Mesendoderm (in vitro differentiated cells): ENCODE measurements at regions not wholly inside any gene's neighbourhood (a gene's known extent, or its start where the extent isn't known, plus 50 kb on each side); places are given as distances from the start of the nearest gene placed in this dataset.

Experiments used
- DNase-seq: peaks from one replicate; pipeline ENCODE4 v3.0.0; 2013
- H2AK5ac ChIP-seq: 2 replicates; pipeline ENCODE4 v1.6.1; 2013; ENCODE audit warnings: low read length, inconsistent platforms
- H2BK120ac ChIP-seq: 2 replicates; pipeline ENCODE4 v1.6.1; 2013; ENCODE audit warnings: low read depth, mild to moderate bottlenecking, low read length, moderate library complexity, mixed read lengths
- H2BK15ac ChIP-seq: replicated peaks from 2 replicates; pipeline ENCODE4 v1.6.1; 2013; ENCODE audit warnings: low read depth, mild to moderate bottlenecking, moderate library complexity
- H2BK5ac ChIP-seq: 2 replicates; pipeline ENCODE4 v1.6.1; 2013; ENCODE audit warnings: low read length, inconsistent platforms
- H3K18ac ChIP-seq: 2 replicates; pipeline ENCODE4 v1.6.1; 2013; ENCODE audit warnings: mild to moderate bottlenecking, low read length, mixed read lengths
- H3K23ac ChIP-seq: one replicate; pipeline ENCODE4 v1.6.1; 2013; ENCODE audit warnings: low read length
- H3K27ac ChIP-seq: 2 replicates; pipeline ENCODE4 v1.5.1; 2013; ENCODE audit warnings: low read depth, mild to moderate bottlenecking, inconsistent platforms, low read length, moderate library complexity
- H3K27me3 ChIP-seq: 2 replicates; pipeline ENCODE4 v1.6.1; 2013; ENCODE audit warnings: low read length, control low read depth, mild to moderate bottlenecking, inconsistent platforms; ENCODE audit not compliant: insufficient read depth, poor library complexity
- H3K36me3 ChIP-seq: 2 replicates; pipeline ENCODE4 v1.6.1; 2013; ENCODE audit warnings: low read length, inconsistent platforms; ENCODE audit not compliant: control insufficient read depth, insufficient read depth
- H3K4ac ChIP-seq: one replicate; pipeline ENCODE4 v1.6.1; 2013; ENCODE audit warnings: low read depth, mild to moderate bottlenecking, low read length, moderate library complexity
- H3K4me1 ChIP-seq: 2 replicates; pipeline ENCODE4 v1.6.1; 2013; ENCODE audit warnings: low read depth, low read length, inconsistent platforms; ENCODE audit not compliant: control insufficient read depth
- H3K4me2 ChIP-seq: 2 replicates; pipeline ENCODE4 v1.6.1; 2013; ENCODE audit warnings: low read length
- H3K4me3 ChIP-seq: 2 replicates; pipeline ENCODE4 v1.5.1; 2013; ENCODE audit warnings: mild to moderate bottlenecking, low read length
- H3K56ac ChIP-seq: one replicate; pipeline ENCODE4 v1.6.1; 2013; ENCODE audit warnings: low read length
- H3K79me1 ChIP-seq: 2 replicates; pipeline ENCODE4 v1.6.1; 2013; ENCODE audit warnings: low read length, inconsistent platforms
- H3K79me2 ChIP-seq: 2 replicates; pipeline ENCODE4 v1.6.1; 2013; ENCODE audit warnings: mild to moderate bottlenecking, low read length; ENCODE audit not compliant: control insufficient read depth, insufficient read depth
- H3K9ac ChIP-seq: 2 replicates; pipeline ENCODE4 v1.6.1; 2013; ENCODE audit warnings: low read length, inconsistent platforms
- H4K5ac ChIP-seq: one replicate; pipeline ENCODE4 v1.6.1; 2013; ENCODE audit warnings: low read length
- H4K8ac ChIP-seq: one replicate; pipeline ENCODE4 v1.6.1; 2013; ENCODE audit warnings: low read depth, mild to moderate bottlenecking, control low read depth, low read length, moderate library complexity
- WGBS: extraction: QIAGEN DNeasy Blood & Tissue Kit; methylation state at CpG from one replicate; pipeline ENCODE4 v1.1.7; 2013; ENCODE audit warnings: low lambda C conversion rate, missing lambda C conversion rate; ENCODE audit not compliant: insufficient coverage; ENCODE audit errors: extremely low coverage; 5-methylcytosine and 5-hydroxymethylcytosine counted together

- no peak for DNase-seq
- no peak overlapping the region for H4K5ac ChIP-seq
- H3K4ac ChIP-seq = no peak overlapping the region
- H3K36me3 ChIP-seq = no peaks in the 10 kb centered on the region
- H3K4me2 ChIP-seq = no peak overlapping the region
- H3K79me1 ChIP-seq = no peaks in the 10 kb centered on the region
- no peak overlapping the region for H2BK120ac ChIP-seq
- H2AK5ac ChIP-seq = no peak overlapping the region
- no peak overlapping the region for H3K4me3 ChIP-seq
- no peak overlapping the region for H2BK15ac ChIP-seq
- H3K9ac ChIP-seq = no peak overlapping the region
- no peaks in the 10 kb centered on the region for H3K79me2 ChIP-seq
- no peaks in the 10 kb centered on the region for H3K27me3 ChIP-seq
- no CpG with 5 or more reads among the region's 3 CpGs for WGBS
- no peak overlapping the region for H2BK5ac ChIP-seq
- H3K56ac ChIP-seq = no peak overlapping the region
- H3K27ac ChIP-seq = no peak overlapping the region
- no peak overlapping the region for H4K8ac ChIP-seq
- H3K18ac ChIP-seq = no peak overlapping the region
- no peak overlapping the region for H3K23ac ChIP-seq
- H3K4me1 ChIP-seq = no peaks in the 10 kb centered on the region
These were observed 101.8 kb downstream of the PCSK1 start for GRCh38 chr5:96331210-96331609.

- Histone ChIP-seq H3K23ac (no peak overlapping the region), H2BK15ac (no peak overlapping the region), H3K4me2 (no peak overlapping the region), H2BK5ac (no peak overlapping the region), H4K5ac (no peak overlapping the region), H3K4me1 (no peaks in the 10 kb centered on the region), H3K4me3 (no peak overlapping the region), H3K36me3 (no peaks in the 10 kb centered on the region), H3K9ac (no peak overlapping the region), H2BK120ac (no peak overlapping the region), H2AK5ac (no peak overlapping the region), H3K27ac (no peak overlapping the region), H4K8ac (no peak overlapping the region), H3K79me1 (no peaks in the 10 kb centered on the region), H3K4ac (no peak overlapping the region), H3K79me2 (no peaks in the 10 kb centered on the region), H3K18ac (no peak overlapping the region), H3K27me3 (no peaks in the 10 kb centered on the region), H3K56ac (no peak overlapping the region)
- no peak for DNase-seq
- no CpG with 5 or more reads among the region's 4 CpGs for WGBS
These were observed 102.4 kb downstream of the PCSK1 start for GRCh38 chr5:96330530-96331140.

- Histone ChIP-seq H3K27me3 (no peaks in the 10 kb centered on the region), H3K18ac (no peak overlapping the region), H3K27ac (no peak overlapping the region), H3K9ac (no peak overlapping the region), H2BK5ac (no peak overlapping the region), H3K23ac (no peak overlapping the region), H4K5ac (no peak overlapping the region), H3K4me1 (no peaks in the 10 kb centered on the region), H2BK120ac (no peak overlapping the region), H3K79me1 (no peaks in the 10 kb centered on the region), H3K79me2 (no peaks in the 10 kb centered on the region), H3K36me3 (no peaks in the 10 kb centered on the region), H3K4me3 (no peak overlapping the region), H4K8ac (no peak overlapping the region), H3K4ac (no peak overlapping the region), H2AK5ac (no peak overlapping the region), H3K56ac (no peak overlapping the region), H3K4me2 (no peak overlapping the region), H2BK15ac (no peak overlapping the region)
- DNase-seq = no peak
- no CpG with 5 or more reads among the region's 2 CpGs for WGBS
These were observed 103.0 kb downstream of the PCSK1 start for GRCh38 chr5:96329886-96330529.

- Histone ChIP-seq H2BK5ac (no peak overlapping the region), H3K27ac (no peak overlapping the region), H3K4me3 (no peak overlapping the region), H2BK120ac (no peak overlapping the region), H4K5ac (no peak overlapping the region), H3K79me2 (no peaks in the 10 kb centered on the region), H3K18ac (no peak overlapping the region), H3K4ac (no peak overlapping the region), H3K27me3 (no peaks in the 10 kb centered on the region), H2AK5ac (no peak overlapping the region), H3K4me1 (no peaks in the 10 kb centered on the region), H3K56ac (no peak overlapping the region), H3K9ac (no peak overlapping the region), H4K8ac (no peak overlapping the region), H2BK15ac (no peak overlapping the region), H3K23ac (no peak overlapping the region), H3K79me1 (no peaks in the 10 kb centered on the region), H3K4me2 (no peak overlapping the region), H3K36me3 (no peaks in the 10 kb centered on the region)
- WGBS = no CpG with 5 or more reads among the region's 1 CpG
- DNase-seq = no peak
These were observed 103.8 kb downstream of the PCSK1 start for GRCh38 chr5:96329289-96329688.

GRCh38 chr5:96327722-96328121 lies 105.3 kb downstream of the PCSK1 start:
- H2AK5ac ChIP-seq = no peak overlapping the region
- H3K18ac ChIP-seq = no peak overlapping the region
- no peak overlapping the region for H4K5ac ChIP-seq
- H3K4me3 ChIP-seq = no peak overlapping the region
- no peak overlapping the region for H2BK15ac ChIP-seq
- no peaks in the 10 kb centered on the region for H3K36me3 ChIP-seq
- no peak overlapping the region for H3K23ac ChIP-seq
- H3K79me1 ChIP-seq = no peaks in the 10 kb centered on the region
- no CpG with 5 or more reads among the region's 2 CpGs for WGBS
- H2BK120ac ChIP-seq = no peak overlapping the region
- no peaks in the 10 kb centered on the region for H3K27me3 ChIP-seq
- H3K4me1 ChIP-seq = no peaks in the 10 kb centered on the region
- H2BK5ac ChIP-seq = no peak overlapping the region
- H4K8ac ChIP-seq = no peak overlapping the region
- no peaks in the 10 kb centered on the region for H3K79me2 ChIP-seq
- no peak for DNase-seq
- H3K9ac ChIP-seq = no peak overlapping the region
- no peak overlapping the region for H3K56ac ChIP-seq
- no peak overlapping the region for H3K4me2 ChIP-seq
- no peak overlapping the region for H3K4ac ChIP-seq
- no peak overlapping the region for H3K27ac ChIP-seq

- Histone ChIP-seq H3K36me3 (no peaks in the 10 kb centered on the region), H3K79me1 (no peaks in the 10 kb centered on the region), H4K5ac (no peak overlapping the region), H3K23ac (no peak overlapping the region), H4K8ac (no peak overlapping the region), H3K4me2 (no peak overlapping the region), H2BK120ac (no peak overlapping the region), H3K4me1 (no peaks in the 10 kb centered on the region), H3K9ac (no peak overlapping the region), H3K27ac (no peak overlapping the region), H3K79me2 (no peaks in the 10 kb centered on the region), H2AK5ac (no peak overlapping the region), H2BK5ac (no peak overlapping the region), H3K18ac (no peak overlapping the region), H3K4me3 (no peak overlapping the region), H3K27me3 (no peaks in the 10 kb centered on the region), H2BK15ac (no peak overlapping the region), H3K56ac (no peak overlapping the region), H3K4ac (no peak overlapping the region)
- no CpG with 5 or more reads among the region's 4 CpGs for WGBS
- DNase-seq = no peak
These were observed 106.1 kb downstream of the PCSK1 start for GRCh38 chr5:96326902-96327301.
